Heart right ventricle (tissue), 16 donors: ENCODE measurements at regions not wholly inside any gene's neighbourhood (a gene's known extent, or its start where the extent isn't known, plus 50 kb on each side); places are given as distances from the start of the nearest gene placed in this dataset.

Experiments used
- ATAC-seq, 8 donors: fragments of 200-7000 bp; cut with Tn5 transposase; one replicate each; pipeline ENCODE4 v1.9.1; 2020; ENCODE audit warnings: mild to moderate bottlenecking in 8 of 8, moderate library complexity in 8 of 8, moderate number of reproducible peaks in 1 of 8
- DNase-seq, 2 donors: peaks; one replicate each; pipeline ENCODE4 v3.0.0-alpha.2; 2020
- H3K27ac ChIP-seq, 10 donors: fragments of 200-600 bp; sonication (generic) in 2 of 10; one replicate each; pipeline versions ENCODE4 v1.5.0 to v1.8.0; 2020 to 2022; ENCODE audit warnings: mild to moderate bottlenecking in 3 of 10
- H3K27me3 ChIP-seq, 7 donors: fragments of 200-600 bp; one replicate each; pipeline ENCODE4 v1.8.0; 2021 to 2022; ENCODE audit warnings: mild to moderate bottlenecking in 2 of 7
- H3K36me3 ChIP-seq, 9 donors: fragments of 200-600 bp; sonication (generic) in 1 of 9; one replicate each; pipeline versions ENCODE4 v1.5.0 to v1.8.0; 2020 to 2022; ENCODE audit warnings: mild to moderate bottlenecking in 2 of 9
- H3K4me1 ChIP-seq, 9 donors: fragments of 200-600 bp; sonication (generic) in 1 of 9; one replicate each; pipeline versions ENCODE4 v1.5.0 to v1.8.0; 2020 to 2022; ENCODE audit warnings: mild to moderate bottlenecking in 4 of 9
- H3K4me3 ChIP-seq, 10 donors: fragments of 200-600 bp; sonication (generic) in 2 of 10; one replicate each; pipeline versions ENCODE4 v1.5.0 to v1.8.0; 2020 to 2022; ENCODE audit warnings: mild to moderate bottlenecking in 7 of 10, moderate library complexity in 2 of 10
- H3K9me3 ChIP-seq, 11 donors: fragments of 200-600 bp in 10 of 11; sonication (generic) in 2 of 11; one replicate each; pipeline versions ENCODE4 v1.5.0 to v1.8.0; 2013 to 2022; ENCODE audit warnings: mild to moderate bottlenecking in 2 of 11, control low read depth in 1 of 11, moderate library complexity in 1 of 11
- CTCF ChIP-seq, 9 donors: fragments of 200-600 bp; sonication (generic) in 2 of 9; IDR thresholded peaks; one replicate each; pipeline versions ENCODE4 v1.5.0 to v1.8.0; 2021 to 2022; ENCODE audit warnings: antibody characterized with exemption in 9 of 9, mild to moderate bottlenecking in 5 of 9, moderate library complexity in 1 of 9
- WGBS, 2 donors: extraction: QIAGEN DNeasy Blood & Tissue Kit; methylation state at CpG; one replicate each; pipeline ENCODE4 v1.1.7; 2013; ENCODE audit warnings: inconsistent platforms in 1 of 2; 5-methylcytosine and 5-hydroxymethylcytosine counted together
- intact Hi-C, 10 donors: fragments of 100-400 bp; cut with DNase I; formaldehyde crosslinking; loops; one replicate each; pipeline versions ENCODE4 v1.11.1 to v1.14.2; 2022
- donor health status: Arrhythmogenic right ventricular cardiomyopathy.
- donor health status: ischemic (EF 13 %, LVEDD 7.1; RV severe dilation, severe dysfunction).
- donor health status: healthy with polysubstance abuse.
- donor health status: DM: no; HTN: yes; CAD: no.
- donor health status: DM: no; HTN: no; CAD: no.
- donor health status: ischemic (EF 25% LVEDD 6.9; RV normal size, moderate dysfunction).
- donor health status: ischemic (EF 25% LVEDD 5.7; RV mildly dilated, moderate dysfunction).
- donor health status: healthy.
- donor health status: DM: yes; HTN: yes; CAD: no.
- donor health status: Ischemic cardiomyopathy.
- donor health status: ischemic (EF 35%, LVEDD 5.7; RV mildly dilated, moderate dysfunction).
- donor health status: nonischemic (EF 11% LVEDD 7.7; RV severe dilation, severe dysfunction).
- donor health status: DM: yes; HTN: yes; CAD: no.
- donor health status: PGD.
- donor health status: ischemic (EF 29% LVEDD 5.4; RV normal size, mild dysfunction).
- donor health status: nonischemic (EF 23%, LVEDD 6.1; RV moderate dilation, normal function).

- no peak for ATAC-seq
- intact Hi-C loops: no loop called here
These were observed 310.2 kb upstream of the PCDH20 start for GRCh38 chr13:61725806-61726205.

GRCh38 chr13:61722119-61722518, 306.5 kb upstream of the PCDH20 start:
- H3K27ac ChIP-seq: no peak overlapping the region
- H3K9me3 ChIP-seq: peaks cover 0 to 6% (median 0%) of the 10 kb centered on the region in 11 donors
- no peak for TF ChIP-seq CTCF (IDR thresholded peaks at IDR 0.05)
- 85 to 86% methylated on average over 2 of the region's 2 CpGs for WGBS, 2 donors
- DNase-seq: no peak
- H3K4me3 ChIP-seq: no peak overlapping the region
- no peaks in the 10 kb centered on the region for H3K4me1 ChIP-seq
- no peaks in the 10 kb centered on the region for H3K27me3 ChIP-seq
- ATAC-seq: no peak
- no peaks in the 10 kb centered on the region for H3K36me3 ChIP-seq
- intact Hi-C loops: no loop called here

More at GRCh38 chr13:61725806-61726205, 310.2 kb upstream of the PCDH20 start:
- no peaks in the 10 kb centered on the region for H3K36me3 ChIP-seq
- TF ChIP-seq CTCF (IDR thresholded peaks at IDR 0.05): no peak
- no peak overlapping the region for H3K27ac ChIP-seq
- DNase-seq: no peak
- no peak overlapping the region for H3K4me3 ChIP-seq
- no peaks in the 10 kb centered on the region for H3K9me3 ChIP-seq
- peaks cover 0 to 10% (median 3%) of the 10 kb centered on the region in 9 donors for H3K4me1 ChIP-seq
- no peaks in the 10 kb centered on the region for H3K27me3 ChIP-seq

GRCh38 chr13:61712621-61713020, 297.0 kb upstream of the PCDH20 start:
- Histone ChIP-seq H3K4me3 (no peak overlapping the region), H3K9me3 (peaks cover 0 to 13% (median 0%) of the 10 kb centered on the region in 11 donors), H3K4me1 (no peaks in the 10 kb centered on the region), H3K36me3 (no peaks in the 10 kb centered on the region), H3K27ac (no peak overlapping the region), H3K27me3 (no peaks in the 10 kb centered on the region)
- WGBS, 2 donors: 66 to 69% methylated on average over 1 of the region's 1 CpG
- intact Hi-C loops: no loop called here
- no peak for TF ChIP-seq CTCF (IDR thresholded peaks at IDR 0.05)
- ATAC-seq (no peak), DNase-seq (no peak)

- ATAC-seq: no peak
- peaks cover 0 to 22% (median 0%) of the 10 kb centered on the region in 11 donors for H3K9me3 ChIP-seq
- DNase-seq: no peak
- H3K4me1 ChIP-seq: no peaks in the 10 kb centered on the region
- no peak overlapping the region for H3K27ac ChIP-seq
- H3K36me3 ChIP-seq: no peaks in the 10 kb centered on the region
- no peak for TF ChIP-seq CTCF (IDR thresholded peaks at IDR 0.05)
- H3K4me3 ChIP-seq: no peak overlapping the region
- 80 to 97% methylated on average over 1 of the region's 1 CpG for WGBS, 2 donors
- intact Hi-C loops: no loop called here
- no peaks in the 10 kb centered on the region for H3K27me3 ChIP-seq
These were observed 293.6 kb upstream of the PCDH20 start for GRCh38 chr13:61709258-61709657.
